ENCODE measurements at regions not wholly inside any gene's neighbourhood (a gene's known extent, or its start where the extent isn't known, plus 50 kb on each side); places are given as distances from the start of the nearest gene placed in this dataset.

DNA sequence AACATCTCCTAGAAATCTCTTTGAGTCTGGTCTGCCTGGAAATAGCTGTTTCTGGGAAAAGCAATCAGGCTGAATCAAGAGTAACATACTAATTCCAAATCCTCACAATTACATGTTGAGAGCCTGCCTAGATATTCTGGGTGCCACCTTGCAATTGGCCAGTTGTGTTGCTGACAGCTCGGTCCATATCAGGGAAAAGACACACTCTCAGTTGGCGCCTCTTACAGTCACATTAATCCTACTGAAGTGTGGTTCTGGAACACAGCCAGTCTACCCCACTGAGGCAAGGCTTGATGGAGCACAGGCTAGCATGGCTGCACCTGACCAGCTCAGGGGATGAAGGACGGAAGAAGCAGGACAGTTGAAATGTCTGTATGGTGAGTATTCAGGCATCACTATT, 121.4 kb upstream of the TAB2 start:
- TF ChIP-seq, protein P1, sequence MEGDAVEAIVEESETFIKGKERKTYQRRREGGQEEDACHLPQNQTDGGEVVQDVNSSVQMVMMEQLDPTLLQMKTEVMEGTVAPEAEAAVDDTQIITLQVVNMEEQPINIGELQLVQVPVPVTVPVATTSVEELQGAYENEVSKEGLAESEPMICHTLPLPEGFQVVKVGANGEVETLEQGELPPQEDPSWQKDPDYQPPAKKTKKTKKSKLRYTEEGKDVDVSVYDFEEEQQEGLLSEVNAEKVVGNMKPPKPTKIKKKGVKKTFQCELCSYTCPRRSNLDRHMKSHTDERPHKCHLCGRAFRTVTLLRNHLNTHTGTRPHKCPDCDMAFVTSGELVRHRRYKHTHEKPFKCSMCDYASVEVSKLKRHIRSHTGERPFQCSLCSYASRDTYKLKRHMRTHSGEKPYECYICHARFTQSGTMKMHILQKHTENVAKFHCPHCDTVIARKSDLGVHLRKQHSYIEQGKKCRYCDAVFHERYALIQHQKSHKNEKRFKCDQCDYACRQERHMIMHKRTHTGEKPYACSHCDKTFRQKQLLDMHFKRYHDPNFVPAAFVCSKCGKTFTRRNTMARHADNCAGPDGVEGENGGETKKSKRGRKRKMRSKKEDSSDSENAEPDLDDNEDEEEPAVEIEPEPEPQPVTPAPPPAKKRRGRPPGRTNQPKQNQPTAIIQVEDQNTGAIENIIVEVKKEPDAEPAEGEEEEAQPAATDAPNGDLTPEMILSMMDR (IDR thresholded peaks at IDR 0.05), result no peak
- TF ChIP-seq EZH2phosphoT487 (IDR thresholded peaks at IDR 0.05) (no peak), EZH2 (IDR thresholded peaks at IDR 0.05) (no peak)
